ENCODE measurements at regions not wholly inside any gene's neighbourhood (a gene's known extent, or its start where the extent isn't known, plus 50 kb on each side); places are given as distances from the start of the nearest gene placed in this dataset.

DNA sequence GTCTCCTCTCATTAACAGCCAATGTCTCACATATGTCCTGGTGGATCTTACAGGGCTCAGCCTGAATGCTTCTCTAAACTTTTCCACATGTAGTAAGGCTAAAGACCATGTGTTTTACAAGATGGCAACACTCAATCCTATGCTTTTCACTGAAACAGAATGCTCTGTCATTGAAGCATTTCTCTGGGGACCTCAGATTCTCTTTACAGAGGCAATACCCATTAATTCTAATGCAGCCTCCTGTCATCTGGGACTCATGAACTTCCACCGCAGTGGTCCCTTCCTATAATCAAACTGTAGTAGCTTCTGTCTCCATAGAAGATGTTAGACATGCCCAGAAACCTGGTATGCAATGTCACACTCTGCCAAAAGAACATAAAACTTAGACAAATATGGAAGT, 926.6 kb upstream of the RBFOX1 start:
- DNase-seq (ENCODE audit: low read depth in 3 of 3): no peak

DNA sequence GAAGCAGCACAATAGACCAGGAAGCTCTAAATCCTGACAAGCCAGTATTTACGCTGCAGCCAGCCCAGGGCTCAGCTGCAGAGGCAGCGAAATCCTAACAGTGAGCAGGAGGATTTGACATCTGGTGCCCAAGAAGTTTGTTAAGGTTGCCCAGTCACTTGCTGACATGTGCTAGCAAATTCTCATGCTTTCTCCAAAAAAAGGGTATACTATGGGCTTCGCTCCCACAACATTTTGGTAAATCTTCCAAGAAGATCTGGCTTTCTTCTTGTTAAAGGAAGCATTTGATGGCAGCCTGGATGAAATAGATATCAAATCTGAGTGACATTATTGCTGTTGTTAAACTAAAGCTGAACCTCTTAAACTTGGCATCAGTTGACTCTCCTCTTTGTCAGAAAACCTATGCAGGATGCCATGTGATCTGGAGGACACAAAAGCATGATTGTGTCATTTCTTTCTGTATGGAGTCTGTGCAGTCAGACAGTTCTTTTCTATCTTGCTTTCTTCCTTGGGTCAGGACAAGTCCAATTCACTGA, 949.7 kb upstream of the RBFOX1 start:
- no peak for DNase-seq (ENCODE audit: low read depth in 3 of 3)

- no peak for DNase-seq (ENCODE audit: low read depth in 3 of 3)
Observed at GRCh38 chr16:6381896-6382295, 950.7 kb upstream of the RBFOX1 start.

DNA sequence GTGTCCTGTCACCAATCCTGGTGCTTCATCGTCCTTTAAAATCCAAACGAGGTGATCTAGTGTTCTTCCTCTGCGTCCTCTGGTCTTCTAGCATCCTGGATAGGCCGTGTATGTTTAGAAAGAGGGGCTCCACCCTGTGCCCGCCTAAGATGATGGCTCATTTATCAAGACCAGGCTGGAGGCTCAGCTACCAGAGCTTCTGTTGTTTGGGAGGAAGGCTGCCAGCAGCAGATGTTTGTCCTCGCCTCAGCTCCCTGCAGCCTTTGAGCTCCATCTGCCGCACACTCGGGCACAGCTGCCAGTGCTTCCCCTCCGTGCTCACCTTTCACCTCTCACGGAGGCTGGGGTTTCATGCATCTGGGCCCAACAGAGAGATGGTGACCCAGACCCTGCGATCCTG, 954.7 kb upstream of the RBFOX1 start:
- DNase-seq (ENCODE audit: low read depth in 3 of 3): no peak

- no peak for DNase-seq (ENCODE audit: low read depth in 3 of 3)
Observed at GRCh38 chr16:6375465-6376075, 957.1 kb upstream of the RBFOX1 start.

GRCh38 chr16:6374821-6375220, 957.8 kb upstream of the RBFOX1 start:
- no peak for DNase-seq (ENCODE audit: low read depth in 3 of 3)

- DNase-seq (ENCODE audit: low read depth in 3 of 3): no peak
Observed at GRCh38 chr16:6364846-6365245, 967.8 kb upstream of the RBFOX1 start.

- DNase-seq (ENCODE audit: low read depth in 3 of 3): no peak
Observed at GRCh38 chr16:6363896-6364607, 968.6 kb upstream of the RBFOX1 start.

DNA sequence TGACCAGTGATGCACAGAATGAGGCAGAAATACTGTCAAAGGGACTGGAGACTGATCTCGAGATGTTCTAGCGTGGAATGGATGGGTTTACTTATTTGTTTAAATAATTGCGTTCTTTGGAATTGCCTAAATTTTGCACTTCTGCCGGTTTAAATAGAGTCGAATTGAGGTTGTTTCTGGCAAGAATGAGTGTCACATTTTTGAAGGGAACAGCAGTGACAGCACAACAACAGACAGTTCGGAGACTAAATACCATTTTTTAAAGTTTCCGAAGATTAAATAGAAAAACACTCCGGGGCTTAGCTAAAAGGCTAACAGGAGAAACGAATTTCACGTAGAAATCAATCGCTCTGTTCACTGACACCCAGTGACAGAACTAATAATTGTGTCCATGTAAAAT, 969.2 kb upstream of the RBFOX1 start:
- DNase-seq (ENCODE audit: low read depth in 3 of 3): no peak

GRCh38 chr16:6362321-6362720, 970.3 kb upstream of the RBFOX1 start:
- no peak for DNase-seq (ENCODE audit: low read depth in 3 of 3)

DNA sequence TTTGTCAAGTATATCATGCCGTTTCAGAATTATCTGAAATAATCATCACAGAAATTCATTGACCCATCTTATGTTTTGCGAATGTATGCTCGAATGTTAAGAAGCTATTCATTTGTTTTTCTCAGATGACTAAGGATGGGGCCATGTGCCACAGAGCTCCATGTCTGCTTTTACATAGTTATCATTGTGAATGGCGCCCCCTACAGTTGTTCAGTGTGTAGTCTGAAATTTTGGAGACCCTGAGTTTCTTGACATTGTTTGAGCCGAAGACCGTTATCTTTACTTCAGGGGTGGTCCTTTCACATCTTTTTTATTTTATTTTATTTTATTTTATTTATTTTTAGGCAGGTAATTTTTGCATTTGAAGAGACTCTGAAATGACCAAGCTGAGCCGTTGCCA, 972.0 kb upstream of the RBFOX1 start:
- DNase-seq (ENCODE audit: low read depth in 3 of 3): no peak

DNA sequence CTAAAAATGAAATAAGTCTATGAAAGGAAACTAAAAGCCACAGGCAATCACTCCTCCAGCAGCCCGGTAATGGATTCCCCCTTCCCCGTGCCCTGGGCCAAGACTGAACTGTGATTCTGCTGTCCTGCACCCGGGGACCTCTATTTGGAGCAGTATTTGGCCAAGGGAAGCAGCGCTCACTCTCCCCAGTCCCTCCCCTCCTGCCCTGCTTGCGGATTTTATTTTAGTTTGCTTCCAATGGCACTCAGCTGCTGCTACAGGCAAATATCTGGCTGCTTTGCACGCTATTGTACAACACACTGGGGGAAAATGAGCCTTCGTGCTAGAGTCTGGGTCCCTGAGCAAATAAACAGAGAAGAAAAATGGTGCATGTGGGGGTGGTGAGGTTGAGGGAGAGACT, 975.7 kb upstream of the RBFOX1 start:
- DNase-seq (ENCODE audit: low read depth in 3 of 3): no peak

GRCh38 chr16:6349725-6350124, 982.9 kb upstream of the RBFOX1 start:
- DNase-seq (ENCODE audit: low read depth in 3 of 3): no peak

- no peak for DNase-seq (ENCODE audit: low read depth in 3 of 3)
Observed at GRCh38 chr16:6345090-6345489, 987.6 kb upstream of the RBFOX1 start.

- DNase-seq (ENCODE audit: low read depth in 3 of 3): no peak
Observed at GRCh38 chr16:6343157-6343556, 989.5 kb upstream of the RBFOX1 start.

DNA sequence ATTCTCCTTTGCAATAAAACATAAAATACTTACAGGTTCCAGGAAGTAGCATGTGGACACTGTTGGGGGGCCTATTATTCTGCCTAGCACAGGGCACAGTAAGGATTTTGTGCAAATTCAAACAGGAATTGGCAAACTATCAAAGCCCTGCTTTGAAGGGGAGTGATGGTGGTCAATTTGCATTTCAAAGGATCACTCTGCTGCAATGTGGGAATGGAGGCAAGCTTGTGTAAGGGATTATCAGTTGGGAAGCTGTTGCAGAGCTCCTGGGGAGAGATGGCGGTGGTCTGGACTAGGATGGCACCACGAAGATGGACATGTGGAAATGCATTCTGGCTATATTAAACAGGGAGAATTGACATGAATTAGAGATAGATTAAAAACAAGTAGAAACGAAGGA, 990.7 kb upstream of the RBFOX1 start:
- DNase-seq (ENCODE audit: low read depth in 3 of 3): no peak

GRCh38 chr16:6335072-6335471, 997.6 kb upstream of the RBFOX1 start:
- DNase-seq (ENCODE audit: low read depth in 3 of 3): no peak

- DNase-seq (ENCODE audit: low read depth in 3 of 3): no peak
Observed at GRCh38 chr16:6331770-6332169, 1000.9 kb upstream of the RBFOX1 start.

- no peak for DNase-seq (ENCODE audit: low read depth in 3 of 3)
Observed at GRCh38 chr16:6317934-6318333, 1014.7 kb upstream of the RBFOX1 start.

- DNase-seq (ENCODE audit: low read depth in 3 of 3): no peak
Observed at GRCh38 chr16:6309271-6309670, 1023.4 kb upstream of the RBFOX1 start.

DNA sequence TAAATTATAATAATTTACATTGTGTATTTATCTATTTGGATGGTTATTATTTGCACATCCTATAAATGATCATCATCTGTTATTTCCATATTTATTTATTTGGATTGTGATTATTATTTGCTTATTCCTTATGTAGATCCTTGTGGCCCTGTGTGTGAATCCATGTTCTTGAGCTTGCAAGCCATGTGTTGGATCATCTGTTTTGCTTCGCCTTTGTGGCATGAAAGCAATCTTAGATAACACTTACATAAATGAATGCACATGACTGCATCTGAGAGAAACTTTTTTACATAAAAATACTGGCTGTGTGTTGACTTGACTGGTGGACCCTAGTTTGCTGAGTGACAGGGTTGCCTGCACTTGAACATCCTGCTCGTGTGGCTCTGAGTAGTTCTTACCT, 1024.5 kb upstream of the RBFOX1 start:
- DNase-seq (ENCODE audit: low read depth in 3 of 3): no peak

DNA sequence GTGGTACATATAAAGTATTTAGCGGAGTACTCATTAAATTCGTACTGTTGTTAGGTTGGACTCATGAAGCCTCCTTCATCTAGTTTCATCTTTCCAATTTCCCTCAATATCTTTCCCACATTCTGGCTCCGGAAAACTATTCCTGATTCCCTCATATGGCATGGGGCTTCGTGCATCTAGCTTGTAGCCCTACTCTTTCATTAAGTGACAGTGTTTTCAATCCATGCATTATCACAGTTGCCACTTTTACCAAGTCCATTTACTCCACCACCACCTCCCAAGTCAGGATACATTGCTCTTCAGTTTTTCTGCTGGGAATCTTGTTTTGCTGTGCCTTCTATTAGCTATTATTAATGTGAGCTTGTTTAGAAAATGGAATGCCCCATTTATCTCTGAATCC, 1032.1 kb upstream of the RBFOX1 start:
- no peak for DNase-seq (ENCODE audit: low read depth in 3 of 3)

- no peak for DNase-seq (ENCODE audit: low read depth in 3 of 3)
Observed at GRCh38 chr16:6297666-6298410, 1034.8 kb upstream of the RBFOX1 start.
